NCI-H146 treated with DMSO at 0.1 percent for 48 hours (cell line): ENCODE measurements at regions not wholly inside any gene's neighbourhood (a gene's known extent, or its start where the extent isn't known, plus 50 kb on each side); places are given as distances from the start of the nearest gene placed in this dataset.

ENCODE experiments used
- DNase-seq: peaks from one replicate; lab custom pipeline; 2025; ENCODE audit not compliant: unreplicated experiment; lab: John Stamatoyannopoulos, UW

- DNase-seq = no peak
Observed at GRCh38 chr15:39456159-39456558, 124.7 kb upstream of the THBS1 start.

GRCh38 chr15:39456582-39457330 lies 124.1 kb upstream of the THBS1 start:
- DNase-seq = no peak

- no peak for DNase-seq
Observed at GRCh38 chr15:39458131-39458530, 122.7 kb upstream of the THBS1 start.

GRCh38 chr15:39459548-39459947 lies 121.3 kb upstream of the THBS1 start:
- no peak for DNase-seq

- no peak for DNase-seq
Observed at GRCh38 chr15:39460748-39461147, 120.1 kb upstream of the THBS1 start.

GRCh38 chr15:39461536-39462130 lies 119.2 kb upstream of the THBS1 start:
- DNase-seq = no peak

- DNase-seq = no peak
Observed at GRCh38 chr15:39462691-39463090, 118.2 kb upstream of the THBS1 start.

- no peak for DNase-seq
Observed at GRCh38 chr15:39465843-39466749, 114.8 kb upstream of the THBS1 start.

GRCh38 chr15:39466750-39467105 lies 114.2 kb upstream of the THBS1 start:
- no peak for DNase-seq

GRCh38 chr15:39468331-39468730 lies 112.5 kb upstream of the THBS1 start:
- no peak for DNase-seq

GRCh38 chr15:39468828-39469227 lies 112.1 kb upstream of the THBS1 start:
- DNase-seq = no peak

GRCh38 chr15:39471785-39472574 lies 108.9 kb upstream of the THBS1 start:
- DNase-seq = no peak

- DNase-seq = no peak
Observed at GRCh38 chr15:39472621-39473297, 108.1 kb upstream of the THBS1 start.

- DNase-seq = no peak
Observed at GRCh38 chr15:39473298-39473947, 107.5 kb upstream of the THBS1 start.

- DNase-seq = no peak
Observed at GRCh38 chr15:39474657-39475056, 106.2 kb upstream of the THBS1 start.

- no peak for DNase-seq
Observed at GRCh38 chr15:39478996-39479395, 101.9 kb upstream of the THBS1 start.

GRCh38 chr15:39479911-39480310 lies 101.0 kb upstream of the THBS1 start:
- DNase-seq = no peak

GRCh38 chr15:39482459-39482858 lies 98.4 kb upstream of the THBS1 start:
- no peak for DNase-seq

- no peak for DNase-seq
Observed at GRCh38 chr15:39486621-39487457, 94.0 kb upstream of the THBS1 start.
